ENCODE measurements at regions not wholly inside any gene's neighbourhood (a gene's known extent, or its start where the extent isn't known, plus 50 kb on each side); places are given as distances from the start of the nearest gene placed in this dataset.

DNA sequence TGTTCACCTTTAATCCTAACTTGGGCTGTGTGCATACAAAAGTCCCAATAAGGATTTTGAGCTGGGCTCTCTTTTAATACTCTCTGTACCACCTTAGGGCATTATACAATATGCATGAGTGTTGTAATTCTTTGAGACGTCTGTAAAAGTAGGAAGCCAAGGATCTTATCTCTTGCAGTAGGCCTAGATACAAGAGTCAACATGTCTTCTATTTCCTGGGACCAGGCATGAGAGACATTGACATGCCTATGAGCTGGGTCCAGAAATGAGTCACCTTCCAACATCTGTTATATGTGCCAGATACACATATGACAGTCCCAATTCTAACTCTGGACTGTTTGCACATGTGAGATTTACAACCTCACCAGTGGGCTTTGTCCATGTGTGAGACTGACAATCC lies 1911.2 kb downstream of the TP53TG3F start:
- 0% methylated on average over 1 of the region's 1 CpG for WGBS (ENCODE audit: insufficient coverage, low coverage, missing lambda C conversion rate)
- no peak for DNase-seq (ENCODE audit: extremely low read depth in 1 of 4, low spot score in 3 of 4)
- Histone ChIP-seq H3K27ac (ENCODE audit: extremely low read depth, low read depth, low read length) (no peak overlapping the region), H3K4me1 (replicated peaks in 1 of 2; ENCODE audit: control insufficient read depth in 2 of 2, insufficient read depth in 2 of 2, low read length in 2 of 2) (no peaks in the 10 kb centered on the region), H4K20me1 (replicated peaks; ENCODE audit: control insufficient read depth, insufficient read depth, low read length) (no peaks in the 10 kb centered on the region), H3K9me1 (ENCODE audit: control insufficient read depth, insufficient read depth, low read length) (no peaks in the 10 kb centered on the region), H3K9me3 (replicated peaks; ENCODE audit: control insufficient read depth, insufficient read depth, low read depth, low read length) (peaks cover 2% of the 10 kb centered on the region; the same call in 1 of the 2 replicates), H2AFZ (ENCODE audit: low read depth, low read length) (no peak overlapping the region), H3K4me3 (no peak overlapping the region), H3K4me2 (ENCODE audit: insufficient read depth, low read length) (no peak overlapping the region), H3K79me2 (ENCODE audit: control insufficient read depth, insufficient read depth, low read length) (no peaks in the 10 kb centered on the region), H3K9ac (ENCODE audit: insufficient read depth in 1 of 2, low read depth in 2 of 2, low read length in 2 of 2) (no peak overlapping the region), H3K36me3 (ENCODE audit: control insufficient read depth, insufficient read depth, low read length) (no peaks in the 10 kb centered on the region), H3K27me3 (ENCODE audit: control insufficient read depth in 2 of 2, insufficient read depth in 2 of 2, low read length in 2 of 2) (no peaks in the 10 kb centered on the region)
- no TSS peak for BruUV-seq (replicated peaks)
- CTCF ChIA-PET (ENCODE audit: low intra/inter-chr PET ratio) = no interaction called here
- ATAC-seq = no peak
- intact Hi-C loops (cut with micrococcal nuclease) = no loop called here
- in situ Hi-C loops (cut with MboI) = no loop called here
- no peak for FAIRE-seq
- POLR2A ChIA-PET = no interaction called here
- TF ChIP-seq ZSCAN29 (IDR thresholded peaks at IDR 0.05) = no peak
- no peak for TF ChIP-seq BRD9 (IDR thresholded peaks at IDR 0.05; ENCODE audit: low read depth, partially characterized antibody)

GRCh38 chr16:35377142-35377541 lies 1917.7 kb downstream of the TP53TG3F start:
- Histone ChIP-seq H3K27ac (ENCODE audit: extremely low read depth, low read depth, low read length) (no peak overlapping the region), H3K4me2 (ENCODE audit: insufficient read depth, low read length) (no peak overlapping the region), H3K9ac (ENCODE audit: insufficient read depth in 1 of 2, low read depth in 2 of 2, low read length in 2 of 2) (no peak overlapping the region), H3K9me3 (replicated peaks; ENCODE audit: control insufficient read depth, insufficient read depth, low read depth, low read length) (no peaks in the 10 kb centered on the region), H3K79me2 (ENCODE audit: control insufficient read depth, insufficient read depth, low read length) (no peaks in the 10 kb centered on the region), H3K4me1 (replicated peaks in 1 of 2; ENCODE audit: control insufficient read depth in 2 of 2, insufficient read depth in 2 of 2, low read length in 2 of 2) (no peaks in the 10 kb centered on the region), H3K9me1 (ENCODE audit: control insufficient read depth, insufficient read depth, low read length) (no peaks in the 10 kb centered on the region), H4K20me1 (replicated peaks; ENCODE audit: control insufficient read depth, insufficient read depth, low read length) (no peaks in the 10 kb centered on the region), H3K27me3 (ENCODE audit: control insufficient read depth in 2 of 2, insufficient read depth in 2 of 2, low read length in 2 of 2) (no peaks in the 10 kb centered on the region), H3K36me3 (ENCODE audit: control insufficient read depth, insufficient read depth, low read length) (no peaks in the 10 kb centered on the region), H2AFZ (ENCODE audit: low read depth, low read length) (no peak overlapping the region), H3K4me3 (no peak overlapping the region)
- no TSS peak for BruUV-seq (replicated peaks)
- intact Hi-C loops (cut with micrococcal nuclease) = no loop called here
- CTCF ChIA-PET (ENCODE audit: low intra/inter-chr PET ratio) = no interaction called here
- in situ Hi-C loops (cut with MboI) = no loop called here
- POLR2A ChIA-PET = no interaction called here
- TF ChIP-seq CLOCK (CRISPR knock-in tag; IDR thresholded peaks at IDR 0.05; ENCODE audit: borderline replicate concordance) (no peak), SIRT6 (IDR thresholded peaks at IDR 0.05; ENCODE audit: low read depth, low read length) (no peak), ZNF146 (CRISPR knock-in tag; IDR thresholded peaks at IDR 0.05; ENCODE audit: unreplicated experiment) (no peak), ZNF354B (CRISPR knock-in tag; IDR thresholded peaks at IDR 0.05) (no peak), ZSCAN32 (CRISPR knock-in tag; IDR thresholded peaks at IDR 0.05) (no peak), BACH1 (tag; IDR thresholded peaks at IDR 0.05) (no peak), NELFE (IDR thresholded peaks at IDR 0.05; ENCODE audit: insufficient read depth, insufficient read length) (no peak)
- TF ChIP-seq, protein P1, sequence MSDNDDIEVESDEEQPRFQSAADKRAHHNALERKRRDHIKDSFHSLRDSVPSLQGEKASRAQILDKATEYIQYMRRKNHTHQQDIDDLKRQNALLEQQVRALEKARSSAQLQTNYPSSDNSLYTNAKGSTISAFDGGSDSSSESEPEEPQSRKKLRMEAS (CRISPR knock-in tag; IDR thresholded peaks at IDR 0.05) = no peak
- 0% methylated on average over 2 of the region's 2 CpGs for WGBS (ENCODE audit: insufficient coverage, low coverage, missing lambda C conversion rate)
- FAIRE-seq = no peak
- ATAC-seq = no peak
- DNase-seq (ENCODE audit: extremely low read depth in 1 of 4, low spot score in 3 of 4) = no peak

All from K562 (cell line).